C4-2B (cell line): ENCODE measurements at regions not wholly inside any gene's neighbourhood (a gene's known extent, or its start where the extent isn't known, plus 50 kb on each side); places are given as distances from the start of the nearest gene placed in this dataset.

Experiments
- H3K27ac ChIP-seq: fragments of 450-650 bp; 2 replicates; pipeline ENCODE4 v1.5.1; 2017
- CTCF ChIP-seq: fragments of 450-650 bp; conservative IDR thresholded peaks from 2 replicates; pipeline ENCODE4 v1.5.1; 2017; ENCODE audit warnings: mild to moderate bottlenecking
- ZFX ChIP-seq: fragments of 450-650 bp; IDR thresholded peaks from 2 replicates; pipeline ENCODE4 v1.6.1; 2017

- no peak for TF ChIP-seq CTCF
These were observed 135.3 kb upstream of the VIPR2 start for GRCh38 chr7:159280008-159280407.

GRCh38 chr7:159272739-159273138 lies 128.1 kb upstream of the VIPR2 start:
- TF ChIP-seq ZFX = no peak
- no peak for TF ChIP-seq CTCF
- no peak overlapping the region for H3K27ac ChIP-seq

More at GRCh38 chr7:159280008-159280407, 135.3 kb upstream of the VIPR2 start:
- no peak overlapping the region for H3K27ac ChIP-seq

- H3K27ac ChIP-seq = no peak overlapping the region
These were observed 127.1 kb upstream of the VIPR2 start for GRCh38 chr7:159271781-159272180.

GRCh38 chr7:159269745-159270144 lies 125.1 kb upstream of the VIPR2 start:
- H3K27ac ChIP-seq = no peak overlapping the region
- TF ChIP-seq CTCF = no peak
- no peak for TF ChIP-seq ZFX

More at GRCh38 chr7:159271781-159272180, 127.1 kb upstream of the VIPR2 start:
- TF ChIP-seq CTCF = no peak
- no peak for TF ChIP-seq ZFX

- H3K27ac ChIP-seq = no peak overlapping the region
- TF ChIP-seq ZFX (no peak), CTCF (no peak)
These were observed 118.8 kb upstream of the VIPR2 start for GRCh38 chr7:159263430-159263829.

GRCh38 chr7:159253657-159254056 lies 109.0 kb upstream of the VIPR2 start:
- TF ChIP-seq ZFX (no peak), CTCF (no peak)
- H3K27ac ChIP-seq = no peak overlapping the region

GRCh38 chr7:159250471-159250870 lies 105.8 kb upstream of the VIPR2 start:
- no peak overlapping the region for H3K27ac ChIP-seq
- TF ChIP-seq ZFX (no peak), CTCF (no peak)
